HG02678 (cell line): ENCODE measurements at regions not wholly inside any gene's neighbourhood (a gene's known extent, or its start where the extent isn't known, plus 50 kb on each side); places are given as distances from the start of the nearest gene placed in this dataset.

Source experiments
- ATAC-seq: cut with Tn5 transposase; IDR thresholded peaks from one replicate; pipeline ENCODE4 v1.9.1; 2021; ENCODE audit warnings: mild to moderate bottlenecking, moderate library complexity; ENCODE audit not compliant: unreplicated experiment

DNA sequence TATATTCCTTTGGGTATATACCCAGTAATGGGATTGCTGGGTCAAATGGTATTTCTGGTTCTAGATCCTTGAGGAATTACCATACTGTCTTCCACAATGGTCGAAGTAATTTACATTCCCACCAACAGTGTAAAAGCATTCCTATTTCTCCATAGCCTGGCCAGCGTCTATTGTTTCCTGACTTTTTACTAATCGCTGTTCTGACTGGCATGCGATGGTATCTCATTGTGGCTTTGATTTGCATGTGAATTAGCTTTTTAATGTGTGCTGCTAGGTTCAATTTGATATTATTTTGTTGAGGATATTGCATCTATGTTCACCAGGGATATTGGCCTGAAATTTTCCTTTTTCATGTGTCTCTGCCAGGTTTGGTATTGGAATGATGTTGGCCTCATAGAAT, 67.4 kb upstream of the VRK2 start:
- no peak for ATAC-seq

DNA sequence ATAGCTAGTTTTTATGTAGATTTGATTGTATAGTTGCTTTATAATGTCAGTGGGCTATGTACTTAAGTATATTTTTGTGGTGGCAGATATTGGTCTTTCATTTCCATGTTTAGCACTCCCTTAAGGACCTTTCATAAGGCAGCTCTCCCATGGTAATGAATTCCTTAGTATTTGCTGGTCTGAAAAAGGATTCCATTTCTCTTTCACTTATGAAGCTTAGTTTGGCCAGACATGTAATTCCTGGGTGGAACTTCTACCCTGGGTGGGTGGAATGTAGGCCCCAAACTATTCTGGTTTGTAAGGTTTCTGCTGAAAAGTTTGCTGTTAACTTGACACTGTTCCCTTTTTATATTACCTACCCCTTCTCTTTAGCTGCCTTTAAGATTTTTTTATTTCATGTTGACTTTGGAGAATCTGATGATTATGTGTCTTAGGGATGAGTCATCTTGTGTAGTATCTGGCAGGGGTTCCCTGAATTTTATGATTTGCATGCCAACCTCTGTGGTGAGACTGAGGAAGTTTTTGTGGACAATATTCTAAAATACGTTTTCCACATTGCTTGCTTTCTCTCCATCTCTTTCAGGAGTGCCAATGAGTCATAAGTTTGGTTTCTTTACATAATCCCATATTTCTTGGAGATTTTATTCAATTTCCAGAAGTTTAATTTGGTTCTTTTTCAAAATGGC, 65.4 kb upstream of the VRK2 start:
- ATAC-seq: no peak

DNA sequence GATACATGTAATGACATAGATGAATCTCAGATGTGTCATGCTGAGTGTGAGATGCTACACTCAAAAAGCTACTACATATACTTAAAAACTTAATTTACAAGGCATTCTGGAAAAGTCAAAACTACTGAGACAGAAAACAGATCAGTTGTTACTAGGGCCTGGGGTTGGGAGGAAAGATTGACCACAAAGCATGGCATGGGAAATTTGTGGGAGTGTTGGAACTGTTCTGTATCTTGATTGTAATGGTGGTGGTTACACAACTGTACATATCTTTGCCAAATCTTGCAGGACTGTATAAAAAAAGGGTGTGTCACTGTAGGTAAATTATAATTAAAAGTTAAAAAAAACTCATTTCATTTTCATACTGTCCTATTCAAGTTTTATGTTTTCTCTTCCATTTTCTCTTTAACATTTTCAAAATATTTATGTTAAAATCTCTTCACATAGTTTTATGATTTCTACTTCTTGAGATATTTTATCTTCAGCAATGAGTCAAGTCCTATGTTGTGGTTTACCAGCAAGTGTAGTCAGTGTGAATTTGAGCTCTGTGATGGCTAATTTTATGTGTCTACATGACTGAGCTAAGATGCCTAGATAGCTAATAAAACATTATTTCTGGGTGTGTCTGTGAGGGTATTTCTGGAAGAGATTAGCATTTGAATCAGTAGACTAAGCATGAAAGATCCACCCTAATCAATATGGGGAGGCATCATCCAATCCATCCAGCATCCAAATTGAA, 58.6 kb upstream of the VRK2 start:
- no peak for ATAC-seq

DNA sequence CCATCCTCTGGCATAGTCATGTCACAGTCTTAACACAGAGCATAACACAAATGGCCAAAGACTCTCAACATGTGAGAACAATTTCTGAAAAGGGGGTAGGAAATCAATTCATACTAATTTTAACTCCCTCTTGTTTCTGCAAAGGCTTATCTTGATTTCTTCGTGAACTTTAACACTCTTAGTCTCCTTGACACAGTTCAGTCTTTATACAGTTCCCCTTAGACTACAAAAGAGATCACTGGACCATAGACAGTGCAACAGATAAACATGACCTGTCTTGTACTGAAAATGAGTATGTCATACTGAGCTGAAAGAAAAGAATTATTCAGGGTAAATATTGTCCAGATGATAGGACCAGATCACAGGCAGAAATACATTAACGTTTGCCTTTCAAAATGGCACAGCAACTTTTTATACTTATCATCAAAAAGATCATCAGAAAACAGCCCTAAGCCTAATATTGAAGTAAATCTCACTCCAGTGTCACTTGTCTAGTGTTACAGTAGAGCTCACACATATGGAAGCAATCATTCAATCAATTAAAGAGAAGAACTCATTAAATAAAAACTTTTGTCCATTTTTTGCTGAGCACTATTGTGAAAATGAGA, 56.4 kb upstream of the VRK2 start:
- ATAC-seq: peak; percentile 72
